Endothelial cell of umbilical vein (primary cell): ENCODE measurements at regions not wholly inside any gene's neighbourhood (a gene's known extent, or its start where the extent isn't known, plus 50 kb on each side); places are given as distances from the start of the nearest gene placed in this dataset.

ENCODE experiments used
- BruUV-seq: library from RNA; stranded (reverse); fragments of 400-500 nt; replicated peaks from 2 replicates; lab custom pipeline; 2021; lab: Mats Ljungman, UMichigan
- CTCF ChIA-PET: fragments of 300-600, 350-600 bp; sonication (Branson Sonifier 250); formaldehyde crosslinking; loops from one replicate; lab custom pipeline; 2021; ENCODE audit warnings: antibody characterized with exemption, inconsistent platforms; lab: Charles Lee
- POLR2A ChIA-PET: fragments of 300-600, 350-600 bp; sonication (Branson Sonifier 250); formaldehyde crosslinking; loops from one replicate; lab custom pipeline; 2021; ENCODE audit warnings: antibody characterized with exemption, inconsistent platforms; lab: Charles Lee
- DNase-seq: peaks from one replicate; pipeline ENCODE4 v3.0.0-alpha.2; 2011; ENCODE audit warnings: low read depth, low spot score
- FAIRE-seq: peaks from 2 replicates; lab custom pipeline; 2011; peaks lifted over from hg19 to GRCh38; lab: Jason Lieb, UNC
- H2AFZ ChIP-seq: 2 replicates; pipeline ENCODE4 v1.6.0; 2012; ENCODE audit warnings: low read depth, low read length, control low read depth, inconsistent platforms
- H3K27ac ChIP-seq: 2 replicates; pipeline ENCODE4 v1.5.1; 2011; ENCODE audit warnings: low read depth, mild to moderate bottlenecking, control low read depth, low read length, moderate library complexity; ENCODE audit not compliant: insufficient read depth
- H3K27me3 ChIP-seq, 2 experiments: 2 replicates each; pipeline versions ENCODE4 v1.6.0 to v1.6.1; 2011; ENCODE audit warnings: low read length in 2 of 2, mixed read lengths in 1 of 2; ENCODE audit not compliant: control insufficient read depth in 2 of 2, insufficient read depth in 2 of 2
- H3K36me3 ChIP-seq, 2 experiments: 2 replicates in 1 of 2; 3 replicates in 1 of 2; pipeline ENCODE4 v1.5.1; 2011; ENCODE audit warnings: low read length in 2 of 2, mild to moderate bottlenecking in 1 of 2, moderate library complexity in 1 of 2; ENCODE audit not compliant: control insufficient read depth in 2 of 2, insufficient read depth in 2 of 2; ENCODE audit errors: extremely low read depth in 1 of 2
- H3K4me1 ChIP-seq: 3 replicates; pipeline ENCODE4 v1.5.1; 2011; ENCODE audit warnings: mild to moderate bottlenecking, low read length; ENCODE audit not compliant: control insufficient read depth, insufficient read depth; ENCODE audit errors: extremely low read depth
- H3K4me2 ChIP-seq: 2 replicates; pipeline ENCODE4 v1.6.1; 2011; ENCODE audit warnings: low read length, control low read depth, mixed read lengths; ENCODE audit not compliant: insufficient read depth
- H3K4me3 ChIP-seq, 3 experiments: fragments of 200-600 bp in 1 of 3; sonication (generic), shearing (Covaris generic) in 1 of 3; replicated peaks in 1 of 3; 2 replicates each; pipeline ENCODE4 v1.5.1; 2011 to 2016; ENCODE audit warnings: control low read depth in 3 of 3, low read length in 3 of 3, mild to moderate bottlenecking in 2 of 3, inconsistent platforms in 1 of 3, low read depth in 1 of 3, moderate library complexity in 1 of 3; ENCODE audit not compliant: insufficient read depth in 1 of 3
- H3K79me2 ChIP-seq: 2 replicates; pipeline ENCODE4 v1.6.0; 2012; ENCODE audit warnings: low read length, inconsistent platforms; ENCODE audit not compliant: control insufficient read depth, insufficient read depth
- H3K9ac ChIP-seq: replicated peaks from 2 replicates; pipeline ENCODE3; 2011; ENCODE audit warnings: low read length, control low read depth; ENCODE audit not compliant: insufficient read depth; ENCODE audit errors: extremely low read depth
- H3K9me1 ChIP-seq: replicated peaks from 3 replicates; pipeline ENCODE4 v1.6.0; 2011; ENCODE audit warnings: mild to moderate bottlenecking, low read length; ENCODE audit not compliant: control insufficient read depth, insufficient read depth; ENCODE audit errors: extremely low read depth
- H3K9me3 ChIP-seq: replicated peaks from 2 replicates; pipeline ENCODE4 v1.5.1; 2012; ENCODE audit warnings: low read length, inconsistent platforms; ENCODE audit not compliant: control insufficient read depth, insufficient read depth
- H4K20me1 ChIP-seq: replicated peaks from 2 replicates; pipeline ENCODE3; 2011; ENCODE audit warnings: mild to moderate bottlenecking, low read length; ENCODE audit not compliant: control insufficient read depth, insufficient read depth; ENCODE audit errors: extremely low read depth
- EZH2 ChIP-seq: IDR thresholded peaks from 2 replicates; pipeline ENCODE4 v1.6.1; 2012; ENCODE audit warnings: borderline replicate concordance, low read depth, mild to moderate bottlenecking, moderate library complexity, low read length, inconsistent platforms; ENCODE audit not compliant: severe bottlenecking
- FOS ChIP-seq: IDR thresholded peaks from 2 replicates; pipeline ENCODE4 v1.6.1; 2011; ENCODE audit warnings: mild to moderate bottlenecking, low read length, moderate library complexity, borderline replicate concordance; ENCODE audit not compliant: insufficient read depth
- GATA2 ChIP-seq: IDR thresholded peaks from 2 replicates; pipeline ENCODE4 v1.7.0; 2011; ENCODE audit warnings: low read depth, mild to moderate bottlenecking, moderate library complexity, mixed read lengths, low read length; ENCODE audit not compliant: insufficient read length, insufficient read depth
- JUN ChIP-seq: IDR thresholded peaks from 2 replicates; pipeline ENCODE4 v1.6.1; 2011; ENCODE audit warnings: borderline replicate concordance, low read depth; ENCODE audit not compliant: insufficient read length, insufficient read depth
- MAX ChIP-seq: IDR thresholded peaks from 2 replicates; pipeline ENCODE4 v1.6.1; 2011; ENCODE audit not compliant: insufficient read depth, insufficient read length
- MYC ChIP-seq: IDR thresholded peaks from one replicate; pipeline ENCODE4 v1.6.1; 2011; ENCODE audit warnings: mild to moderate bottlenecking, low read depth, low read length
- POLR2A ChIP-seq: IDR thresholded peaks from 2 replicates; pipeline ENCODE4 v1.6.1; 2012; ENCODE audit warnings: low read depth, mild to moderate bottlenecking, control low read depth, low read length
- POLR2AphosphoS5 ChIP-seq: IDR thresholded peaks from 2 replicates; pipeline ENCODE4 v1.6.1; 2012; ENCODE audit warnings: low read depth, mild to moderate bottlenecking, control low read depth, low read length, moderate library complexity; ENCODE audit not compliant: insufficient read depth
- dilution Hi-C: fragments of 300-500 bp; cut with MboI; formaldehyde crosslinking; loops from one replicate; pipeline ENCODE4 v1.15.0; 2019; ENCODE audit warnings: low sequenced_read_pairs; ENCODE audit not compliant: extremely low pct_ligation_motif_present
- intact Hi-C: fragments of 100-400 bp; cut with micrococcal nuclease; formaldehyde crosslinking; loops from one replicate; pipeline ENCODE4 v1.10.0; 2022
- TF ChIP-seq, protein P1 (sequence below), 2 donors: IDR thresholded peaks; 1 replicate in 1 of 2; 2 replicates in 1 of 2; pipeline ENCODE4 v1.5.1; 2011; ENCODE audit warnings: low read length in 2 of 2, mild to moderate bottlenecking in 2 of 2, moderate library complexity in 2 of 2, control low read depth in 1 of 2, inconsistent platforms in 1 of 2, low read depth in 1 of 2; ENCODE audit not compliant: insufficient read depth in 1 of 2; ENCODE audit errors: extremely low read depth in 1 of 2

- Histone ChIP-seq H3K27ac (no peak overlapping the region), H2AFZ (no peak overlapping the region), H3K9me1 (no peaks in the 10 kb centered on the region), H3K36me3 (no peaks in the 10 kb centered on the region), H3K4me2 (no peak overlapping the region), H3K9me3 (no peaks in the 10 kb centered on the region), H3K4me1 (no peaks in the 10 kb centered on the region), H3K9ac (no peak overlapping the region), H3K4me3 (no peak overlapping the region), H3K27me3 (no peaks in the 10 kb centered on the region), H4K20me1 (no peaks in the 10 kb centered on the region), H3K79me2 (no peaks in the 10 kb centered on the region)
- intact Hi-C loops = no loop called here
- ChIA-PET POLR2A (no interaction called here), CTCF (no interaction called here)
- BruUV-seq = no TSS peak
- no peak for TF ChIP-seq GATA2
- TF ChIP-seq MYC = no peak
- no peak for TF ChIP-seq MAX
- no peak for TF ChIP-seq EZH2
- TF ChIP-seq JUN = no peak
- no peak for TF ChIP-seq POLR2AphosphoS5
- TF ChIP-seq, protein P1, sequence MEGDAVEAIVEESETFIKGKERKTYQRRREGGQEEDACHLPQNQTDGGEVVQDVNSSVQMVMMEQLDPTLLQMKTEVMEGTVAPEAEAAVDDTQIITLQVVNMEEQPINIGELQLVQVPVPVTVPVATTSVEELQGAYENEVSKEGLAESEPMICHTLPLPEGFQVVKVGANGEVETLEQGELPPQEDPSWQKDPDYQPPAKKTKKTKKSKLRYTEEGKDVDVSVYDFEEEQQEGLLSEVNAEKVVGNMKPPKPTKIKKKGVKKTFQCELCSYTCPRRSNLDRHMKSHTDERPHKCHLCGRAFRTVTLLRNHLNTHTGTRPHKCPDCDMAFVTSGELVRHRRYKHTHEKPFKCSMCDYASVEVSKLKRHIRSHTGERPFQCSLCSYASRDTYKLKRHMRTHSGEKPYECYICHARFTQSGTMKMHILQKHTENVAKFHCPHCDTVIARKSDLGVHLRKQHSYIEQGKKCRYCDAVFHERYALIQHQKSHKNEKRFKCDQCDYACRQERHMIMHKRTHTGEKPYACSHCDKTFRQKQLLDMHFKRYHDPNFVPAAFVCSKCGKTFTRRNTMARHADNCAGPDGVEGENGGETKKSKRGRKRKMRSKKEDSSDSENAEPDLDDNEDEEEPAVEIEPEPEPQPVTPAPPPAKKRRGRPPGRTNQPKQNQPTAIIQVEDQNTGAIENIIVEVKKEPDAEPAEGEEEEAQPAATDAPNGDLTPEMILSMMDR (IDR thresholded peaks at IDR 0.05; ENCODE audit: extremely low read depth in 1 of 2, insufficient read depth in 1 of 2, low read depth in 1 of 2, low read length in 2 of 2) = no peak
- no peak for TF ChIP-seq POLR2A
- no peak for TF ChIP-seq FOS
- no peak for FAIRE-seq
- no peak for DNase-seq
- dilution Hi-C loops = no loop called here
These were observed 60.2 kb upstream of the MAOA start for GRCh38 chrX:43595931-43596330.
